GM23338 (cell line): ENCODE measurements at regions not wholly inside any gene's neighbourhood (a gene's known extent, or its start where the extent isn't known, plus 50 kb on each side); places are given as distances from the start of the nearest gene placed in this dataset.

Experiments used
- ATAC-seq: fragments of 200-7000 bp; cut with Tn5 transposase; 3 replicates; pipeline ENCODE4 v1.9.1; 2020
- DNase-seq: peaks from one replicate; pipeline ENCODE4 v3.0.0-alpha.2; 2015; ENCODE audit warnings: low spot score
- H2AFZ ChIP-seq: fragments of 200-600 bp; sonication (generic); 2 replicates; pipeline ENCODE4 v1.8.0; 2016; ENCODE audit warnings: antibody characterized with exemption, mild to moderate bottlenecking, moderate library complexity
- H3F3A ChIP-seq: fragments of 200-600 bp; sonication (generic); replicated peaks from 2 replicates; pipeline ENCODE4 v1.8.0; 2017; ENCODE audit warnings: antibody characterized with exemption, mixed run types, low read depth
- H3K27ac ChIP-seq: fragments of 200-600 bp; sonication (generic); 2 replicates; pipeline ENCODE4 v1.6.1; 2016; ENCODE audit warnings: low read depth
- H3K27me3 ChIP-seq: fragments of 200-600 bp; sonication (generic); 2 replicates; pipeline ENCODE4 v1.8.0; 2016; ENCODE audit warnings: mild to moderate bottlenecking, mixed run types, moderate library complexity; ENCODE audit not compliant: insufficient read depth
- H3K36me3 ChIP-seq: fragments of 200-600 bp; sonication (generic); 2 replicates; pipeline ENCODE4 v1.8.0; 2016; ENCODE audit warnings: mild to moderate bottlenecking; ENCODE audit not compliant: insufficient read depth
- H3K4me1 ChIP-seq: fragments of 200-600 bp; sonication (generic); 2 replicates; pipeline ENCODE4 v1.8.0; 2016; ENCODE audit warnings: mild to moderate bottlenecking, moderate library complexity; ENCODE audit not compliant: insufficient read depth
- H3K4me2 ChIP-seq: fragments of 200-600 bp; sonication (generic); 2 replicates; pipeline ENCODE4 v1.7.1; 2017; ENCODE audit warnings: mixed run types
- H3K4me3 ChIP-seq: fragments of 200-600 bp; sonication (generic); 2 replicates; pipeline ENCODE4 v1.6.1; 2016; ENCODE audit warnings: mixed run types
- H3K79me2 ChIP-seq: fragments of 200-600 bp; sonication (generic); replicated peaks from 2 replicates; pipeline ENCODE4 v1.8.0; 2017; ENCODE audit warnings: mild to moderate bottlenecking; ENCODE audit not compliant: insufficient read depth
- H3K9me2 ChIP-seq: fragments of 200-600 bp; sonication (generic); 2 replicates; pipeline ENCODE4 v1.8.0; 2017; ENCODE audit not compliant: insufficient read depth
- H4K20me1 ChIP-seq: fragments of 200-600 bp; sonication (generic); replicated peaks from 2 replicates; pipeline ENCODE4 v1.8.0; 2017; ENCODE audit warnings: mild to moderate bottlenecking; ENCODE audit not compliant: insufficient read depth
- H3K27ac Mint-ChIP-seq: 2 replicates; pipeline ENCODE4 v1.8.0; 2020; ENCODE audit warnings: inconsistent platforms, mild to moderate bottlenecking, moderate library complexity, mixed read lengths
- H3K27me3 Mint-ChIP-seq: 3 replicates; pipeline ENCODE4 v1.8.0; 2022; ENCODE audit warnings: low read depth, mild to moderate bottlenecking, moderate library complexity, mixed read lengths, inconsistent platforms; ENCODE audit not compliant: insufficient read depth, poor library complexity
- H3K36me3 Mint-ChIP-seq: 3 replicates; pipeline ENCODE4 v1.8.0; 2021; ENCODE audit warnings: low read depth, mild to moderate bottlenecking, inconsistent platforms, moderate library complexity, mixed read lengths
- H3K4me1 Mint-ChIP-seq: 3 replicates; pipeline ENCODE4 v1.8.0; 2020; ENCODE audit warnings: mild to moderate bottlenecking, inconsistent platforms, mixed read lengths
- H3K4me3 Mint-ChIP-seq: 3 replicates; pipeline ENCODE4 v1.8.0; 2021; ENCODE audit warnings: moderate library complexity, mild to moderate bottlenecking, inconsistent platforms, mixed read lengths
- H3K9me3 Mint-ChIP-seq: 3 replicates; pipeline ENCODE4 v1.8.0; 2020; ENCODE audit warnings: moderate library complexity, mild to moderate bottlenecking, inconsistent platforms, mixed read lengths
- CREB1 ChIP-seq: fragments of 250-450 bp; sonication (Bioruptor Pico); IDR thresholded peaks from 2 replicates; pipeline ENCODE4 v1.5.0; 2020; ENCODE audit warnings: low read depth, mild to moderate bottlenecking, moderate library complexity
- EZH2 ChIP-seq: fragments of 200-600 bp; sonication (generic); IDR thresholded peaks from one replicate; pipeline ENCODE4 v1.8.0; 2017; ENCODE audit warnings: antibody characterized with exemption, mild to moderate bottlenecking, low read depth; ENCODE audit not compliant: unreplicated experiment
- EZH2phosphoT487 ChIP-seq: fragments of 200-600 bp; sonication (generic); IDR thresholded peaks from one replicate; pipeline ENCODE4 v1.8.1; 2018; ENCODE audit warnings: antibody characterized with exemption; ENCODE audit not compliant: unreplicated experiment
- JUNB ChIP-seq: IDR thresholded peaks from one replicate; pipeline ENCODE4 v1.6.1; 2016; ENCODE audit warnings: antibody characterized with exemption; ENCODE audit not compliant: unreplicated experiment
- NANOG ChIP-seq: IDR thresholded peaks from 2 replicates; pipeline ENCODE4 v1.6.1; 2016; ENCODE audit warnings: antibody characterized with exemption, borderline replicate concordance
- POLR2AphosphoS5 ChIP-seq: IDR thresholded peaks from 2 replicates; pipeline ENCODE4 v1.6.1; 2016; ENCODE audit warnings: antibody characterized with exemption, low read depth
- STAT1 ChIP-seq: IDR thresholded peaks from one replicate; pipeline ENCODE4 v1.6.1; 2016; ENCODE audit warnings: antibody characterized with exemption; ENCODE audit not compliant: unreplicated experiment
- ZNF114 ChIP-seq: fragments of 250-450 bp; sonication (Bioruptor Pico); IDR thresholded peaks from 2 replicates; pipeline ENCODE4 v1.5.0; 2020; ENCODE audit warnings: mild to moderate bottlenecking, moderate library complexity
- ZNF331 ChIP-seq: fragments of 250-450 bp; sonication (Bioruptor Pico); IDR thresholded peaks from 2 replicates; pipeline ENCODE4 v1.5.0; 2020; ENCODE audit warnings: low read depth, mild to moderate bottlenecking, moderate library complexity
- TF ChIP-seq, protein P1 (sequence below): IDR thresholded peaks from one replicate; pipeline ENCODE4 v1.6.1; 2018; ENCODE audit warnings: antibody characterized with exemption; ENCODE audit not compliant: unreplicated experiment
- TF ChIP-seq, protein P2 (sequence below), 2 experiments: fragments of 200-600 bp in 1 of 2; sonication (generic) in 1 of 2; conservative IDR thresholded peaks; 2 replicates each; pipeline versions ENCODE4 v1.5.1 to v1.6.1; 2016 to 2017; ENCODE audit warnings: antibody characterized with exemption in 2 of 2, low read depth in 2 of 2, mild to moderate bottlenecking in 2 of 2, moderate library complexity in 1 of 2
- TF ChIP-seq, protein P3 (sequence below): fragments of 250-450 bp; sonication (Bioruptor Pico); IDR thresholded peaks from 2 replicates; pipeline ENCODE4 v1.5.0; 2020; ENCODE audit warnings: mild to moderate bottlenecking, moderate library complexity
- TF ChIP-seq, protein P4 (sequence below): IDR thresholded peaks from 2 replicates; pipeline ENCODE4 v1.6.1; 2016; ENCODE audit warnings: antibody characterized with exemption

DNA sequence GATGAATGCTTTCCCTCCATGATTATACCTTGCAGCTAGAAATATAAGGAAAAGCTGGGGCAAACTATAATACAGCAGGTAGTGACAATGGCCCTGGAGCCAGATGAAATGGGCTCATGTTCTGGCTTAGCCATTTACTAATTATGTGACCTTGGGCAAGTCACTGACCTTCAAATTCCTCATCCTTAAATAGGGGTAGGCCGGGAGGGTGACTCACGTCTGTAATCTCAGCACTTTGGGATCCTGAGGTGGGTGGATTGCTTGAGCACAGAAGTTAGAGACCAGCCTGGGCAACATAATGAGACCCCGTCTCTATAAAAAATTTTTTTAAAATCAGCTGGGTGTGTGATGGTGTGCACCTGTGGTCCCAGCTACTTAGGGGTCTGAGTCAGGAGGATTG lies 155.4 kb downstream of the C12orf75 start:
- Histone ChIP-seq H3K27me3 (no peaks in the 10 kb centered on the region), H3K27ac (no peak overlapping the region), H3K4me2 (no peak overlapping the region), H3K36me3 (no peaks in the 10 kb centered on the region), H3K4me3 (no peak overlapping the region), H4K20me1 (no peaks in the 10 kb centered on the region), H3F3A (no peaks in the 10 kb centered on the region), H3K79me2 (no peaks in the 10 kb centered on the region), H3K4me1 (no peaks in the 10 kb centered on the region), H3K9me2 (peaks cover 4% of the 10 kb centered on the region; the same call in 1 of the 2 replicates), H2AFZ (no peak overlapping the region)
- no peak for TF ChIP-seq JUNB
- TF ChIP-seq, protein P1, sequence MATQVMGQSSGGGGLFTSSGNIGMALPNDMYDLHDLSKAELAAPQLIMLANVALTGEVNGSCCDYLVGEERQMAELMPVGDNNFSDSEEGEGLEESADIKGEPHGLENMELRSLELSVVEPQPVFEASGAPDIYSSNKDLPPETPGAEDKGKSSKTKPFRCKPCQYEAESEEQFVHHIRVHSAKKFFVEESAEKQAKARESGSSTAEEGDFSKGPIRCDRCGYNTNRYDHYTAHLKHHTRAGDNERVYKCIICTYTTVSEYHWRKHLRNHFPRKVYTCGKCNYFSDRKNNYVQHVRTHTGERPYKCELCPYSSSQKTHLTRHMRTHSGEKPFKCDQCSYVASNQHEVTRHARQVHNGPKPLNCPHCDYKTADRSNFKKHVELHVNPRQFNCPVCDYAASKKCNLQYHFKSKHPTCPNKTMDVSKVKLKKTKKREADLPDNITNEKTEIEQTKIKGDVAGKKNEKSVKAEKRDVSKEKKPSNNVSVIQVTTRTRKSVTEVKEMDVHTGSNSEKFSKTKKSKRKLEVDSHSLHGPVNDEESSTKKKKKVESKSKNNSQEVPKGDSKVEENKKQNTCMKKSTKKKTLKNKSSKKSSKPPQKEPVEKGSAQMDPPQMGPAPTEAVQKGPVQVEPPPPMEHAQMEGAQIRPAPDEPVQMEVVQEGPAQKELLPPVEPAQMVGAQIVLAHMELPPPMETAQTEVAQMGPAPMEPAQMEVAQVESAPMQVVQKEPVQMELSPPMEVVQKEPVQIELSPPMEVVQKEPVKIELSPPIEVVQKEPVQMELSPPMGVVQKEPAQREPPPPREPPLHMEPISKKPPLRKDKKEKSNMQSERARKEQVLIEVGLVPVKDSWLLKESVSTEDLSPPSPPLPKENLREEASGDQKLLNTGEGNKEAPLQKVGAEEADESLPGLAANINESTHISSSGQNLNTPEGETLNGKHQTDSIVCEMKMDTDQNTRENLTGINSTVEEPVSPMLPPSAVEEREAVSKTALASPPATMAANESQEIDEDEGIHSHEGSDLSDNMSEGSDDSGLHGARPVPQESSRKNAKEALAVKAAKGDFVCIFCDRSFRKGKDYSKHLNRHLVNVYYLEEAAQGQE, result no peak
- no peak for TF ChIP-seq ZNF114
- no peak for TF ChIP-seq STAT1
- no peak for TF ChIP-seq EZH2
- TF ChIP-seq, protein P2, sequence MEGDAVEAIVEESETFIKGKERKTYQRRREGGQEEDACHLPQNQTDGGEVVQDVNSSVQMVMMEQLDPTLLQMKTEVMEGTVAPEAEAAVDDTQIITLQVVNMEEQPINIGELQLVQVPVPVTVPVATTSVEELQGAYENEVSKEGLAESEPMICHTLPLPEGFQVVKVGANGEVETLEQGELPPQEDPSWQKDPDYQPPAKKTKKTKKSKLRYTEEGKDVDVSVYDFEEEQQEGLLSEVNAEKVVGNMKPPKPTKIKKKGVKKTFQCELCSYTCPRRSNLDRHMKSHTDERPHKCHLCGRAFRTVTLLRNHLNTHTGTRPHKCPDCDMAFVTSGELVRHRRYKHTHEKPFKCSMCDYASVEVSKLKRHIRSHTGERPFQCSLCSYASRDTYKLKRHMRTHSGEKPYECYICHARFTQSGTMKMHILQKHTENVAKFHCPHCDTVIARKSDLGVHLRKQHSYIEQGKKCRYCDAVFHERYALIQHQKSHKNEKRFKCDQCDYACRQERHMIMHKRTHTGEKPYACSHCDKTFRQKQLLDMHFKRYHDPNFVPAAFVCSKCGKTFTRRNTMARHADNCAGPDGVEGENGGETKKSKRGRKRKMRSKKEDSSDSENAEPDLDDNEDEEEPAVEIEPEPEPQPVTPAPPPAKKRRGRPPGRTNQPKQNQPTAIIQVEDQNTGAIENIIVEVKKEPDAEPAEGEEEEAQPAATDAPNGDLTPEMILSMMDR (conservative IDR thresholded peaks at IDR 0.05; ENCODE audit: low read depth in 2 of 2), result no peak
- no peak for TF ChIP-seq EZH2phosphoT487
- no peak for TF ChIP-seq POLR2AphosphoS5
- no peak for TF ChIP-seq ZNF331 (CRISPR knock-in tag)
- TF ChIP-seq, protein P3, sequence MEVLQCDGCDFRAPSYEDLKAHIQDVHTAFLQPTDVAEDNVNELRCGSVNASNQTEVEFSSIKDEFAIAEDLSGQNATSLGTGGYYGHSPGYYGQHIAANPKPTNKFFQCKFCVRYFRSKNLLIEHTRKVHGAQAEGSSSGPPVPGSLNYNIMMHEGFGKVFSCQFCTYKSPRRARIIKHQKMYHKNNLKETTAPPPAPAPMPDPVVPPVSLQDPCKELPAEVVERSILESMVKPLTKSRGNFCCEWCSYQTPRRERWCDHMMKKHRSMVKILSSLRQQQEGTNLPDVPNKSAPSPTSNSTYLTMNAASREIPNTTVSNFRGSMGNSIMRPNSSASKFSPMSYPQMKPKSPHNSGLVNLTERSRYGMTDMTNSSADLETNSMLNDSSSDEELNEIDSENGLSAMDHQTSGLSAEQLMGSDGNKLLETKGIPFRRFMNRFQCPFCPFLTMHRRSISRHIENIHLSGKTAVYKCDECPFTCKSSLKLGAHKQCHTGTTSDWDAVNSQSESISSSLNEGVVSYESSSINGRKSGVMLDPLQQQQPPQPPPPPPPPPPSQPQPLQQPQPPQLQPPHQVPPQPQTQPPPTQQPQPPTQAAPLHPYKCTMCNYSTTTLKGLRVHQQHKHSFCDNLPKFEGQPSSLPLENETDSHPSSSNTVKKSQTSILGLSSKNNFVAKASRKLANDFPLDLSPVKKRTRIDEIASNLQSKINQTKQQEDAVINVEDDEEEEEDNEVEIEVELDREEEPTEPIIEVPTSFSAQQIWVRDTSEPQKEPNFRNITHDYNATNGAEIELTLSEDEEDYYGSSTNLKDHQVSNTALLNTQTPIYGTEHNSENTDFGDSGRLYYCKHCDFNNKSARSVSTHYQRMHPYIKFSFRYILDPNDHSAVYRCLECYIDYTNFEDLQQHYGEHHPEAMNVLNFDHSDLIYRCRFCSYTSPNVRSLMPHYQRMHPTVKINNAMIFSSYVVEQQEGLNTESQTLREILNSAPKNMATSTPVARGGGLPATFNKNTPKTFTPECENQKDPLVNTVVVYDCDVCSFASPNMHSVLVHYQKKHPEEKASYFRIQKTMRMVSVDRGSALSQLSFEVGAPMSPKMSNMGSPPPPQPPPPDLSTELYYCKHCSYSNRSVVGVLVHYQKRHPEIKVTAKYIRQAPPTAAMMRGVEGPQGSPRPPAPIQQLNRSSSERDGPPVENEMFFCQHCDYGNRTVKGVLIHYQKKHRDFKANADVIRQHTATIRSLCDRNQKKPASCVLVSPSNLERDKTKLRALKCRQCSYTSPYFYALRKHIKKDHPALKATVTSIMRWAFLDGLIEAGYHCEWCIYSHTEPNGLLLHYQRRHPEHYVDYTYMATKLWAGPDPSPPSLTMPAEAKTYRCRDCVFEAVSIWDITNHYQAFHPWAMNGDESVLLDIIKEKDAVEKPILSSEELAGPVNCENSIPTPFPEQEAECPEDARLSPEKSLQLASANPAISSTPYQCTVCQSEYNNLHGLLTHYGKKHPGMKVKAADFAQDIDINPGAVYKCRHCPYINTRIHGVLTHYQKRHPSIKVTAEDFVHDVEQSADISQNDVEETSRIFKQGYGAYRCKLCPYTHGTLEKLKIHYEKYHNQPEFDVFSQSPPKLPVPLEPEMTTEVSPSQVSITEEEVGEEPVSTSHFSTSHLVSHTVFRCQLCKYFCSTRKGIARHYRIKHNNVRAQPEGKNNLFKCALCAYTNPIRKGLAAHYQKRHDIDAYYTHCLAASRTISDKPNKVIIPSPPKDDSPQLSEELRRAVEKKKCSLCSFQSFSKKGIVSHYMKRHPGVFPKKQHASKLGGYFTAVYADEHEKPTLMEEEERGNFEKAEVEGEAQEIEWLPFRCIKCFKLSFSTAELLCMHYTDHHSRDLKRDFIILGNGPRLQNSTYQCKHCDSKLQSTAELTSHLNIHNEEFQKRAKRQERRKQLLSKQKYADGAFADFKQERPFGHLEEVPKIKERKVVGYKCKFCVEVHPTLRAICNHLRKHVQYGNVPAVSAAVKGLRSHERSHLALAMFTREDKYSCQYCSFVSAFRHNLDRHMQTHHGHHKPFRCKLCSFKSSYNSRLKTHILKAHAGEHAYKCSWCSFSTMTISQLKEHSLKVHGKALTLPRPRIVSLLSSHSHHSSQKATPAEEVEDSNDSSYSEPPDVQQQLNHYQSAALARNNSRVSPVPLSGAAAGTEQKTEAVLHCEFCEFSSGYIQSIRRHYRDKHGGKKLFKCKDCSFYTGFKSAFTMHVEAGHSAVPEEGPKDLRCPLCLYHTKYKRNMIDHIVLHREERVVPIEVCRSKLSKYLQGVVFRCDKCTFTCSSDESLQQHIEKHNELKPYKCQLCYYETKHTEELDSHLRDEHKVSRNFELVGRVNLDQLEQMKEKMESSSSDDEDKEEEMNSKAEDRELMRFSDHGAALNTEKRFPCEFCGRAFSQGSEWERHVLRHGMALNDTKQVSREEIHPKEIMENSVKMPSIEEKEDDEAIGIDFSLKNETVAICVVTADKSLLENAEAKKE (CRISPR knock-in tag), result no peak
- TF ChIP-seq NANOG, result no peak
- TF ChIP-seq, protein P4, sequence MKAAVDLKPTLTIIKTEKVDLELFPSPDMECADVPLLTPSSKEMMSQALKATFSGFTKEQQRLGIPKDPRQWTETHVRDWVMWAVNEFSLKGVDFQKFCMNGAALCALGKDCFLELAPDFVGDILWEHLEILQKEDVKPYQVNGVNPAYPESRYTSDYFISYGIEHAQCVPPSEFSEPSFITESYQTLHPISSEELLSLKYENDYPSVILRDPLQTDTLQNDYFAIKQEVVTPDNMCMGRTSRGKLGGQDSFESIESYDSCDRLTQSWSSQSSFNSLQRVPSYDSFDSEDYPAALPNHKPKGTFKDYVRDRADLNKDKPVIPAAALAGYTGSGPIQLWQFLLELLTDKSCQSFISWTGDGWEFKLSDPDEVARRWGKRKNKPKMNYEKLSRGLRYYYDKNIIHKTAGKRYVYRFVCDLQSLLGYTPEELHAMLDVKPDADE, result no peak
- TF ChIP-seq CREB1 (CRISPR knock-in tag), result no peak
- Mint-ChIP-seq H3K36me3 (no peaks in the 10 kb centered on the region), H3K9me3 (no peaks in the 10 kb centered on the region), H3K4me1 (peaks cover 4% of the 10 kb centered on the region; the same call in 2 of the 3 replicates), H3K27ac (no peak overlapping the region), H3K4me3 (no peak overlapping the region), H3K27me3 (peaks cover 3% of the 10 kb centered on the region)
- no peak for ATAC-seq
- DNase-seq, result no peak
